IPS DF 19.7 (cell line): ENCODE measurements at regions not wholly inside any gene's neighbourhood (a gene's known extent, or its start where the extent isn't known, plus 50 kb on each side); places are given as distances from the start of the nearest gene placed in this dataset.

Experiments
- DNase-seq: peaks from one replicate; pipeline ENCODE4 v3.0.0-alpha.2; 2013; ENCODE audit warnings: low read depth, low spot score

- DNase-seq: no peak
Measured at GRCh38 chr14:38145142-38145541, 62.6 kb upstream of the SSTR1 start.

GRCh38 chr14:38150075-38150474 is 57.6 kb upstream of the SSTR1 start:
- DNase-seq: no peak
